ENCODE measurements at regions not wholly inside any gene's neighbourhood (a gene's known extent, or its start where the extent isn't known, plus 50 kb on each side); places are given as distances from the start of the nearest gene placed in this dataset.

DNA sequence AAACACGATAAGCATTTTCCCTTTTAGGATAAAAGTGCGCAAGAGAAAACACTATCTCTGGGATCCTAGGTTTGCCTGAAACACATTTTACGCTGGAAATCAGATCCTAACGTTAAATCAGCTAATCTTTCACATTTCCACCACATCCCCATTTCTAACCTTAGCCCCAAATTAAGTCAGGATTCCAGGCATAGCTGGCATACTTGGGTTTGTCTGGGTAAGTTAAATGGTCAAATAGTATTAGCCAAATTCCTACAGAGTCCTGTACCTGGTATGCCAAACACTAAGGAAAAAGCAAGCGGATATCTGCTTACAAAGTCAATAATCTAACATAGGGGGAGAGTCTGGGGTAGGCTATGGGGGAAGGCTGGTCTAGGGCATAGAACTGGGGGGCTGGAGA, 557.4 kb upstream of the ZFHX3 start:
- TF ChIP-seq HDAC6 (IDR thresholded peaks at IDR 0.05; ENCODE audit: unreplicated experiment) (no peak), EZH2 (IDR thresholded peaks at IDR 0.05; ENCODE audit: borderline replicate concordance, control insufficient read depth, low read depth, low read length) (no peak), FOXK2 (IDR thresholded peaks at IDR 0.05) (no peak), HCFC1 (IDR thresholded peaks at IDR 0.05; ENCODE audit: low read length) (no peak), RAD51 (IDR thresholded peaks at IDR 0.05) (no peak), RFX5 (IDR thresholded peaks at IDR 0.05; ENCODE audit: low read depth, low read length) (no peak), SMAD1 (IDR thresholded peaks at IDR 0.05; ENCODE audit: low read depth, partially characterized antibody) (no peak), HDGF (IDR thresholded peaks at IDR 0.05) (no peak), YY1 (IDR thresholded peaks at IDR 0.05; ENCODE audit: low read depth, low read length) (no peak), POLR2AphosphoS5 (IDR thresholded peaks at IDR 0.05; ENCODE audit: low read length) (no peak)
- TF ChIP-seq, protein P1, sequence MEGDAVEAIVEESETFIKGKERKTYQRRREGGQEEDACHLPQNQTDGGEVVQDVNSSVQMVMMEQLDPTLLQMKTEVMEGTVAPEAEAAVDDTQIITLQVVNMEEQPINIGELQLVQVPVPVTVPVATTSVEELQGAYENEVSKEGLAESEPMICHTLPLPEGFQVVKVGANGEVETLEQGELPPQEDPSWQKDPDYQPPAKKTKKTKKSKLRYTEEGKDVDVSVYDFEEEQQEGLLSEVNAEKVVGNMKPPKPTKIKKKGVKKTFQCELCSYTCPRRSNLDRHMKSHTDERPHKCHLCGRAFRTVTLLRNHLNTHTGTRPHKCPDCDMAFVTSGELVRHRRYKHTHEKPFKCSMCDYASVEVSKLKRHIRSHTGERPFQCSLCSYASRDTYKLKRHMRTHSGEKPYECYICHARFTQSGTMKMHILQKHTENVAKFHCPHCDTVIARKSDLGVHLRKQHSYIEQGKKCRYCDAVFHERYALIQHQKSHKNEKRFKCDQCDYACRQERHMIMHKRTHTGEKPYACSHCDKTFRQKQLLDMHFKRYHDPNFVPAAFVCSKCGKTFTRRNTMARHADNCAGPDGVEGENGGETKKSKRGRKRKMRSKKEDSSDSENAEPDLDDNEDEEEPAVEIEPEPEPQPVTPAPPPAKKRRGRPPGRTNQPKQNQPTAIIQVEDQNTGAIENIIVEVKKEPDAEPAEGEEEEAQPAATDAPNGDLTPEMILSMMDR (IDR thresholded peaks at IDR 0.05 in 2 of 3, conservative IDR thresholded peaks at IDR 0.05 in 1 of 3; ENCODE audit: control insufficient read depth in 2 of 3, extremely low read depth in 1 of 3, insufficient read depth in 1 of 3, low read depth in 3 of 3, low read length in 3 of 3), result no peak
- TF ChIP-seq, protein P2, sequence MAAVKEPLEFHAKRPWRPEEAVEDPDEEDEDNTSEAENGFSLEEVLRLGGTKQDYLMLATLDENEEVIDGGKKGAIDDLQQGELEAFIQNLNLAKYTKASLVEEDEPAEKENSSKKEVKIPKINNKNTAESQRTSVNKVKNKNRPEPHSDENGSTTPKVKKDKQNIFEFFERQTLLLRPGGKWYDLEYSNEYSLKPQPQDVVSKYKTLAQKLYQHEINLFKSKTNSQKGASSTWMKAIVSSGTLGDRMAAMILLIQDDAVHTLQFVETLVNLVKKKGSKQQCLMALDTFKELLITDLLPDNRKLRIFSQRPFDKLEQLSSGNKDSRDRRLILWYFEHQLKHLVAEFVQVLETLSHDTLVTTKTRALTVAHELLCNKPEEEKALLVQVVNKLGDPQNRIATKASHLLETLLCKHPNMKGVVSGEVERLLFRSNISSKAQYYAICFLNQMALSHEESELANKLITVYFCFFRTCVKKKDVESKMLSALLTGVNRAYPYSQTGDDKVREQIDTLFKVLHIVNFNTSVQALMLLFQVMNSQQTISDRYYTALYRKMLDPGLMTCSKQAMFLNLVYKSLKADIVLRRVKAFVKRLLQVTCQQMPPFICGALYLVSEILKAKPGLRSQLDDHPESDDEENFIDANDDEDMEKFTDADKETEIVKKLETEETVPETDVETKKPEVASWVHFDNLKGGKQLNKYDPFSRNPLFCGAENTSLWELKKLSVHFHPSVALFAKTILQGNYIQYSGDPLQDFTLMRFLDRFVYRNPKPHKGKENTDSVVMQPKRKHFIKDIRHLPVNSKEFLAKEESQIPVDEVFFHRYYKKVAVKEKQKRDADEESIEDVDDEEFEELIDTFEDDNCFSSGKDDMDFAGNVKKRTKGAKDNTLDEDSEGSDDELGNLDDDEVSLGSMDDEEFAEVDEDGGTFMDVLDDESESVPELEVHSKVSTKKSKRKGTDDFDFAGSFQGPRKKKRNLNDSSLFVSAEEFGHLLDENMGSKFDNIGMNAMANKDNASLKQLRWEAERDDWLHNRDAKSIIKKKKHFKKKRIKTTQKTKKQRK (IDR thresholded peaks at IDR 0.05; ENCODE audit: low read depth, low read length), result no peak
